ENCODE measurements at regions not wholly inside any gene's neighbourhood (a gene's known extent, or its start where the extent isn't known, plus 50 kb on each side); places are given as distances from the start of the nearest gene placed in this dataset.

DNA sequence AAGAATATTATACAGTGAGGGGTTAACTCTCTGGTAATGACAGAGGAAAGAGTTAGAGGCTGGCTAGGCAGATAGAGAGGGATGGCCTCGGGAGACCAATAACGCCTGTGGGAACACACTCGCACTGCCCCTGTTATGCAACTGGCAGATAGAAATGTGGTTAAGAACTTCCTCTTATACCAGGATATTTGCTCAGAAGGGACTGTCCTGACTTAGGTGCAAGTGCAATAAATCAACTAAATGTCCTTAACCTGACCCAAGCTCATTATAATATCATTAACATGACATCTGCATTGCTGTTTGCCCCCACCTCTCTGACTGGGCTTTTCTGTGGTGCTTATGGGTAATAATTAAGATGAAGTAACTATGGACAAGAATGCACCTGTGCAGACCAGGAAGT is 1518.0 kb downstream of the NCAM2 start:
- TF ChIP-seq, protein P1, sequence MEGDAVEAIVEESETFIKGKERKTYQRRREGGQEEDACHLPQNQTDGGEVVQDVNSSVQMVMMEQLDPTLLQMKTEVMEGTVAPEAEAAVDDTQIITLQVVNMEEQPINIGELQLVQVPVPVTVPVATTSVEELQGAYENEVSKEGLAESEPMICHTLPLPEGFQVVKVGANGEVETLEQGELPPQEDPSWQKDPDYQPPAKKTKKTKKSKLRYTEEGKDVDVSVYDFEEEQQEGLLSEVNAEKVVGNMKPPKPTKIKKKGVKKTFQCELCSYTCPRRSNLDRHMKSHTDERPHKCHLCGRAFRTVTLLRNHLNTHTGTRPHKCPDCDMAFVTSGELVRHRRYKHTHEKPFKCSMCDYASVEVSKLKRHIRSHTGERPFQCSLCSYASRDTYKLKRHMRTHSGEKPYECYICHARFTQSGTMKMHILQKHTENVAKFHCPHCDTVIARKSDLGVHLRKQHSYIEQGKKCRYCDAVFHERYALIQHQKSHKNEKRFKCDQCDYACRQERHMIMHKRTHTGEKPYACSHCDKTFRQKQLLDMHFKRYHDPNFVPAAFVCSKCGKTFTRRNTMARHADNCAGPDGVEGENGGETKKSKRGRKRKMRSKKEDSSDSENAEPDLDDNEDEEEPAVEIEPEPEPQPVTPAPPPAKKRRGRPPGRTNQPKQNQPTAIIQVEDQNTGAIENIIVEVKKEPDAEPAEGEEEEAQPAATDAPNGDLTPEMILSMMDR (IDR thresholded peaks at IDR 0.05; ENCODE audit: insufficient read depth, low read depth, low read length): no peak
- no peak for TF ChIP-seq EZH2 (IDR thresholded peaks at IDR 0.05; ENCODE audit: insufficient read depth, low read length)

Measured in astrocyte (in vitro differentiated cells and primary cell).